H54 (cell line): ENCODE measurements at regions not wholly inside any gene's neighbourhood (a gene's known extent, or its start where the extent isn't known, plus 50 kb on each side); places are given as distances from the start of the nearest gene placed in this dataset.

ENCODE experiments used
- DNase-seq: peaks from one replicate; pipeline ENCODE4 v3.0.0; 2011; ENCODE audit warnings: low spot score, mixed read lengths; ENCODE audit not compliant: insufficient read length
- FAIRE-seq: peaks from 3 replicates; lab custom pipeline; 2011; peaks lifted over from hg19 to GRCh38; lab: Jason Lieb, UNC
- POLR2A ChIP-seq: IDR thresholded peaks from 2 replicates; pipeline ENCODE4 v1.6.1; 2011; ENCODE audit warnings: low read depth, mild to moderate bottlenecking, low read length

GRCh38 chr20:12413116-12413515, 495.4 kb downstream of the BTBD3 start:
- DNase-seq (no peak), FAIRE-seq (no peak)
- TF ChIP-seq POLR2A, result no peak

- FAIRE-seq, result no peak
- no peak for TF ChIP-seq POLR2A
- no peak for DNase-seq
Measured at GRCh38 chr20:12414446-12415274, 497.0 kb downstream of the BTBD3 start.

- FAIRE-seq, result no peak
- TF ChIP-seq POLR2A, result no peak
- no peak for DNase-seq
Measured at GRCh38 chr20:12416281-12416680, 498.6 kb downstream of the BTBD3 start.

GRCh38 chr20:12433724-12434123, 516.0 kb downstream of the BTBD3 start:
- no peak for TF ChIP-seq POLR2A
- DNase-seq (no peak), FAIRE-seq (no peak)

- DNase-seq (no peak), FAIRE-seq (no peak)
- TF ChIP-seq POLR2A, result no peak
Measured at GRCh38 chr20:12434672-12435071, 517.0 kb downstream of the BTBD3 start.

- TF ChIP-seq POLR2A, result no peak
- DNase-seq (no peak), FAIRE-seq (no peak)
Measured at GRCh38 chr20:12435268-12435667, 517.6 kb downstream of the BTBD3 start.

GRCh38 chr20:12453711-12454110, 536.0 kb downstream of the BTBD3 start:
- DNase-seq (no peak), FAIRE-seq (no peak)
- TF ChIP-seq POLR2A, result no peak

- TF ChIP-seq POLR2A, result no peak
- FAIRE-seq, result no peak
- no peak for DNase-seq
Measured at GRCh38 chr20:12455148-12455547, 537.5 kb downstream of the BTBD3 start.

GRCh38 chr20:12458241-12458640, 540.5 kb downstream of the BTBD3 start:
- no peak for TF ChIP-seq POLR2A
- no peak for FAIRE-seq
- no peak for DNase-seq

- no peak for TF ChIP-seq POLR2A
- FAIRE-seq (no peak), DNase-seq (no peak)
Measured at GRCh38 chr20:12464036-12464435, 544.7 kb upstream of the SPTLC3 start.

- DNase-seq (no peak), FAIRE-seq (no peak)
Measured at GRCh38 chr20:12466915-12467314, 541.9 kb upstream of the SPTLC3 start.

GRCh38 chr20:12467758-12468157, 541.0 kb upstream of the SPTLC3 start:
- DNase-seq, result no peak
- FAIRE-seq, result no peak
- TF ChIP-seq POLR2A, result no peak

More at GRCh38 chr20:12466915-12467314, 541.9 kb upstream of the SPTLC3 start:
- TF ChIP-seq POLR2A, result no peak

GRCh38 chr20:12482661-12483060, 526.1 kb upstream of the SPTLC3 start:
- TF ChIP-seq POLR2A, result no peak
- DNase-seq, result no peak
- FAIRE-seq, result no peak

GRCh38 chr20:12502443-12502842, 506.3 kb upstream of the SPTLC3 start:
- FAIRE-seq, result no peak
- no peak for TF ChIP-seq POLR2A
- no peak for DNase-seq

GRCh38 chr20:12504779-12505178, 504.0 kb upstream of the SPTLC3 start:
- TF ChIP-seq POLR2A, result no peak
- no peak for DNase-seq
- FAIRE-seq, result no peak

- TF ChIP-seq POLR2A, result no peak
- FAIRE-seq, result no peak
- DNase-seq, result no peak
Measured at GRCh38 chr20:12511499-12511898, 497.3 kb upstream of the SPTLC3 start.
